LNCaP clone FGC (cell line): ENCODE measurements at regions not wholly inside any gene's neighbourhood (a gene's known extent, or its start where the extent isn't known, plus 50 kb on each side); places are given as distances from the start of the nearest gene placed in this dataset.
"Not testable (repeated sequence)": the region's sequence is repeated elsewhere in the genome, so short reads cannot be mapped to it uniquely, and the experiment has no call there.

ENCODE experiments used
- DNase-seq: peaks from one replicate; pipeline ENCODE4 v3.0.0-alpha.2; 2011; ENCODE audit warnings: low read depth
- H3K4me3 ChIP-seq: 2 replicates; pipeline ENCODE4 v1.5.1; 2011; ENCODE audit warnings: mild to moderate bottlenecking, low read depth, low read length, control low read depth
- CTCF ChIP-seq: IDR thresholded peaks from 2 replicates; pipeline ENCODE4 v1.5.1; 2012; ENCODE audit warnings: mild to moderate bottlenecking; ENCODE audit not compliant: control insufficient read depth, insufficient read depth; ENCODE audit errors: extremely low read depth

DNA sequence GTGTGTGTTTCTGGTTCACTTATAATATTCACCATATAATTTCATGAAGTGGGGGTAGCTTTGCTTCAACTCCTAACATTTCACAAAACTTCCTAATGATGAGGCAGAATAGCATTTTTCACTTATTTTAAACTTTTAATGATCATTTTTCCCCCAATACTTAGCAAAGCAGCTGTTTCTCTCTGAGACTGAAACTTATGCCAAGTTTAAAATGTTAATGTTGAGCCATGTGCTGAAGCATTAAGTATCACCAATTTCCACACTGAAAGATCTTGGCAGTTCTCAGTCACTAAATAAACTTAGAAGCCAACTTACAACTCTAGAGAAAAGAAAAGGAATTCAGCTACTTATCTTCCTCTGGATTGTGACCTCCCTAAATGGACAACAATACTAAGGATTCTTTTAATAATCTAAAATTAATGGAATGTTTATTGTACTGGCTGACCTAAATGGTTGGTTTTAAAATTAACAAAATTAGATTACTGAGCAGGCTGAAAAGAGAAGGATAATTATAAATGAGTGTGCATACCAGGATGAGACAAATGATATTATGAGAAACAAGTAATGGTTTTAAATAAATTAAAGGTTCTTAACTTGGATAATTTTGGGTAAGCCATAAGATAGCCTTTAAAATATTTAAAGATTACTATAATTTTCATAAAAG lies 1429.4 kb upstream of the ADGRL3 start:
- no peak for TF ChIP-seq CTCF
- DNase-seq, result no peak

GRCh38 chr4:59772641-59773139 lies 1427.4 kb upstream of the ADGRL3 start:
- DNase-seq, result no peak
- H3K4me3 ChIP-seq, result no peak overlapping the region
- TF ChIP-seq CTCF, result no peak

More for the DNA sequence above, 1429.4 kb upstream of the ADGRL3 start:
- no peak overlapping the region for H3K4me3 ChIP-seq

DNA sequence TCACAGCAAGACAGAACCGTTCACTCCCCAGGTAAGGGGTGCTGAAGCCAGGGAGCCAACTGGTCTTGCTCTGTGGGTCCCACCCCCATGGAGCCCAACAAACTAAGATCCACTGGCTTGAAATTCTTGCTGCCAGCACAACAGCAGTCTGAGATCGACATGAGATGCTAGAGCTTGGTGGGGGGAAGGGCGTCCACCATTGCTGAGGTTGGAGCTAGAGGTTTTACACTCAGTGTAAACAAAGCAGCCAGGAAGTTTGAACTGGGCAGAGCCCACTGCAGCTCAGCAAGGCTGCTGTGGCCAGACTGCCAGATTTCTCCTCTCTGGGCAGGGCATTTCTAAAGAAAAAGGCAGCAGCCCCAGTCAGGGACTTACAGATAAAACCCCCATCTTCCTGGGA lies 1419.9 kb upstream of the ADGRL3 start:
- not testable (repeated sequence) for H3K4me3 ChIP-seq, DNase-seq

DNA sequence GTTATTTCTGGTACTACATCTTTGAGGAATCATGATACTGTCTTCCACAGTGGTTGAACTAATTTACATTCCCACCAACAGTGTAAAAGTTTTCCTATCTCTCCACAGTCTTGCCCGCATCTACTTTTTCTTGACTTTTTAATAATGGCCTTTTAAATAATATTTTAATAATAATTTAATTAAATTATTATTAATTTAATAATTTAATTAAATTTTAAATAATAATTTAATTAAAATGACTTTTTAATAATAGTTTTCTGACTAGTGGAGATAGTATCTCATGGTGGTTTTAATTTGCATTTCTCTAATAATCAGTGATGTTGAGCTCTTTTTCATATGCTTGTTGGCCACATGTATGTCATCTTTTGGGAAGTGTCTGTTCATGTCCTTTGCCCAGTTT lies 1395.0 kb upstream of the ADGRL3 start:
- DNase-seq, result no peak
- H3K4me3 ChIP-seq, result no peak overlapping the region
- no peak for TF ChIP-seq CTCF

DNA sequence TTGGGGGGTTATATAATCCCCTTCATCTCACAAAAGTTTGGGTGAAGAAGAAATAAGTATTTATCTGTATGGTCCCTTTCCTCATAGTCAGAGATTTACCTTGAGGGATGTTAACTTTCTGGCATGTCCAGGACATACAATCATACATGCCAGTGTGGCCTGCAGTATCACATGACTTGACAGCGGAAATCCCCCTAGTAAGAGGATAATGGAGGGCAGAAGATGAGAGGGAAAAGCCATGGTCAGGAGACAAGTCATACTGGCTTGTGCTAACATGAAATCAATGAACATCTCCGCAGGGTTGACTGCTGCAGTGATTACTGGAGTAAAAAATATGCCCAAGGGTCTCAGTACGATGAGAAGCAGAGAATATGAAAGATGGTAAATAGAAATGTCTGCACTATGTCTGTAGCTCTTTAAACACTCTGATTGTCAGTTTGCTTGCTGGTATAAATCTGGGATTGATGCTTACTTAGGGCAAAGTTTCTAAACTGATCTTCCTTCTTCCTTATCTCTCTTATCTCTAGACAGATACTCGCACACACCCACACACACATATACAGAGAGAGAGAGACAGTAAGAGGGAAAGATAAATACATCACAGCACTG lies 1385.6 kb upstream of the ADGRL3 start:
- TF ChIP-seq CTCF, result no peak
- no peak for DNase-seq
- no peak overlapping the region for H3K4me3 ChIP-seq

- no peak for TF ChIP-seq CTCF
- DNase-seq, result no peak
- H3K4me3 ChIP-seq, result no peak overlapping the region
Observed at GRCh38 chr4:59818656-59819055, 1381.5 kb upstream of the ADGRL3 start.

- DNase-seq, result peak; percentile 84
- TF ChIP-seq CTCF, result no peak
- H3K4me3 ChIP-seq, result no peak overlapping the region
Observed at GRCh38 chr4:59823311-59823710, 1376.8 kb upstream of the ADGRL3 start.
